ENCODE measurements at regions not wholly inside any gene's neighbourhood (a gene's known extent, or its start where the extent isn't known, plus 50 kb on each side); places are given as distances from the start of the nearest gene placed in this dataset.

GRCh38 chr5:124053340-124053739 lies 541.4 kb downstream of the CSNK1G3 start (continued):
- TF ChIP-seq ZBTB33 (IDR thresholded peaks at IDR 0.05) (no peak), RAD21 (IDR thresholded peaks at IDR 0.05) (no peak), FOXA1 (IDR thresholded peaks at IDR 0.05) (no peak), FOXA2 (IDR thresholded peaks at IDR 0.05) (no peak), JUND (IDR thresholded peaks at IDR 0.05) (no peak), HNF4G (IDR thresholded peaks at IDR 0.05) (no peak), EGR1 (IDR thresholded peaks at IDR 0.05; ENCODE audit: low read depth in 2 of 2) (no peak), RXRA (IDR thresholded peaks at IDR 0.05) (no peak), ATF3 (IDR thresholded peaks at IDR 0.05) (no peak), GABPA (IDR thresholded peaks at IDR 0.05 in 1 of 2, conservative IDR thresholded peaks at IDR 0.05 in 1 of 2) (no peak), HNF4A (conservative IDR thresholded peaks at IDR 0.05) (no peak)

- Histone ChIP-seq H3K4me1 (ENCODE audit: control insufficient read depth in 4 of 4, insufficient read depth in 4 of 4, low read length in 3 of 4) (peaks cover 0 to 3% (median 0%) of the 10 kb centered on the region in 4 donors), H3K27ac (ENCODE audit: low read depth in 1 of 2, low read length in 2 of 2) (no peak overlapping the region), H3K9me3 (ENCODE audit: control insufficient read depth in 4 of 4, low read length in 3 of 4) (no peaks in the 10 kb centered on the region), H3K27me3 (ENCODE audit: control insufficient read depth in 4 of 4, insufficient read depth in 4 of 4, low read length in 3 of 4) (no peaks in the 10 kb centered on the region), H3K36me3 (ENCODE audit: control insufficient read depth in 4 of 4, insufficient read depth in 3 of 4, low read depth in 1 of 4, low read length in 3 of 4) (no peaks in the 10 kb centered on the region), H3K4me3 (ENCODE audit: low read depth in 1 of 3, low read length in 3 of 3) (no peak overlapping the region), H3K9ac (ENCODE audit: low read depth in 1 of 2, low read length in 2 of 2) (no peak overlapping the region)
- TF ChIP-seq EGR1 (IDR thresholded peaks at IDR 0.05; ENCODE audit: low read depth in 2 of 2) (no peak), GABPA (IDR thresholded peaks at IDR 0.05 in 1 of 2, conservative IDR thresholded peaks at IDR 0.05 in 1 of 2) (no peak), REST (IDR thresholded peaks at IDR 0.05) (no peak), NR2F2 (IDR thresholded peaks at IDR 0.05) (no peak)
- WGBS, result 75% methylated on average over 2 of the region's 2 CpGs
- no peak for DNase-seq (ENCODE audit: low spot score)
These were observed 540.2 kb downstream of the CSNK1G3 start for GRCh38 chr5:124052201-124052600.

GRCh38 chr5:124050120-124050770 lies 538.3 kb downstream of the CSNK1G3 start:
- WGBS, result 70% methylated on average over 3 of the region's 3 CpGs
- Histone ChIP-seq H3K27ac (ENCODE audit: low read depth in 1 of 2, low read length in 2 of 2) (no peak overlapping the region), H3K9ac (ENCODE audit: low read depth in 1 of 2, low read length in 2 of 2) (no peak overlapping the region), H3K4me1 (ENCODE audit: control insufficient read depth in 4 of 4, insufficient read depth in 4 of 4, low read length in 3 of 4) (no peaks in the 10 kb centered on the region), H3K9me3 (ENCODE audit: control insufficient read depth in 4 of 4, low read length in 3 of 4) (no peaks in the 10 kb centered on the region), H3K4me3 (ENCODE audit: low read depth in 1 of 3, low read length in 3 of 3) (no peak overlapping the region), H3K36me3 (ENCODE audit: control insufficient read depth in 4 of 4, insufficient read depth in 3 of 4, low read depth in 1 of 4, low read length in 3 of 4) (no peaks in the 10 kb centered on the region), H3K27me3 (ENCODE audit: control insufficient read depth in 4 of 4, insufficient read depth in 4 of 4, low read length in 3 of 4) (no peaks in the 10 kb centered on the region)
- TF ChIP-seq JUND (IDR thresholded peaks at IDR 0.05) (no peak), SP1 (IDR thresholded peaks at IDR 0.05) (no peak), ZBTB33 (IDR thresholded peaks at IDR 0.05) (no peak), FOXA1 (IDR thresholded peaks at IDR 0.05) (no peak), MAX (IDR thresholded peaks at IDR 0.05) (no peak), EGR1 (IDR thresholded peaks at IDR 0.05; ENCODE audit: low read depth in 2 of 2) (no peak), ATF3 (IDR thresholded peaks at IDR 0.05) (no peak), GABPA (IDR thresholded peaks at IDR 0.05 in 1 of 2, conservative IDR thresholded peaks at IDR 0.05 in 1 of 2) (no peak), HNF4A (conservative IDR thresholded peaks at IDR 0.05) (no peak), TAF1 (conservative IDR thresholded peaks at IDR 0.05) (no peak), RXRA (IDR thresholded peaks at IDR 0.05) (no peak), NR2F2 (IDR thresholded peaks at IDR 0.05) (no peak)
- no peak for DNase-seq (ENCODE audit: low spot score)
